ENCODE measurements at regions not wholly inside any gene's neighbourhood (a gene's known extent, or its start where the extent isn't known, plus 50 kb on each side); places are given as distances from the start of the nearest gene placed in this dataset.

DNA sequence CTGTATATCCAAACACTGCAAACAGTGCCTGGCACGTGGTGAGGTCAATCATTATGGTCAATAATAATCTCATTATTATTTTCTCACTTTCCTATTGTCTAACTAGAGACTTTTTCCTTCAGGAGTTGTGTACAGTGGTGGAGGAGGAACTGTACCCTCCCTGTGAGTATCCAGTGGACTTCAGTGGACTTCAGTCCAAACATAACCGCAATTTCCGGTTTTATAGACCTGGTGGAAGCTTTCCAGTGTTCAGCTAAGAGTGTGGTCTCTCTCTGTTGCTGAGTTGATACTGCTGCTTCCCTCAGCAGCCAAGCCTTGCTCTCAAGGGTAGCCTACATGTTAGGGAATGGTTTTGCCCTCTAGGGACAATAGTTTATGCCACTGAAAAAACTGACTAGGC is 447.1 kb downstream of the TMEM182 start:
- DNase-seq (no peak), ATAC-seq (replicated peaks) (no peak)
- Mint-ChIP-seq H3K27me3 (no peaks in the 10 kb centered on the region), H3K4me3 (no peak overlapping the region), H3K27ac (no peak overlapping the region), H3K36me3 (no peaks in the 10 kb centered on the region), H3K4me1 (no peaks in the 10 kb centered on the region), H3K9me3 (no peaks in the 10 kb centered on the region)

GRCh38 chr2:103213028-103213542 is 451.3 kb downstream of the TMEM182 start:
- H3K9me3 Mint-ChIP-seq, result no peaks in the 10 kb centered on the region

DNA sequence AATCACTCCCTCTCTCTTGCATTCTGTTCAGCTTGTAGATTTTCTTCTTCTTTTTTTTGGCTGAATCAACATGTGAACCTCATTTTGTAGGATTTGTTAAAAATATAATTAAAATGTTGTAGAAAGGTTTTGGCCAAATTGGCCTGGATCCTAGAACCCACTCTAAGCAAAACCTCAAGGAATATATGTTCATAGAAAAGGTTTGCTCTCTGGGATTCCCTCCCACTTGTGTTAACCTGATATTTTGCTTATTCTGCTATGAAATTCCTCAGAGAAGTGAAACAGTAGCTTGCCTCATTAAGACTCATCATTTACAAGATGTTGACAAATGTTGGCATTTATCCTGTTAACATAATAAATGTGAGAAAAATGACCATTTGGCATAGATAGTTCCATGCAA is 456.7 kb downstream of the TMEM182 start:
- DNase-seq (no peak), ATAC-seq (replicated peaks) (no peak)
- no peak overlapping the region for H3K27ac Mint-ChIP-seq
- H3K4me3 Mint-ChIP-seq, result no peak overlapping the region
- H3K9me3 Mint-ChIP-seq, result no peaks in the 10 kb centered on the region
- no peaks in the 10 kb centered on the region for H3K27me3 Mint-ChIP-seq
- no peaks in the 10 kb centered on the region for H3K4me1 Mint-ChIP-seq
- H3K36me3 Mint-ChIP-seq, result no peaks in the 10 kb centered on the region

More at GRCh38 chr2:103213028-103213542, 451.3 kb downstream of the TMEM182 start:
- Mint-ChIP-seq H3K27ac (no peak overlapping the region), H3K36me3 (no peaks in the 10 kb centered on the region), H3K27me3 (no peaks in the 10 kb centered on the region), H3K4me3 (no peak overlapping the region), H3K4me1 (no peaks in the 10 kb centered on the region)
- DNase-seq, result no peak
- ATAC-seq (replicated peaks), result no peak

DNA sequence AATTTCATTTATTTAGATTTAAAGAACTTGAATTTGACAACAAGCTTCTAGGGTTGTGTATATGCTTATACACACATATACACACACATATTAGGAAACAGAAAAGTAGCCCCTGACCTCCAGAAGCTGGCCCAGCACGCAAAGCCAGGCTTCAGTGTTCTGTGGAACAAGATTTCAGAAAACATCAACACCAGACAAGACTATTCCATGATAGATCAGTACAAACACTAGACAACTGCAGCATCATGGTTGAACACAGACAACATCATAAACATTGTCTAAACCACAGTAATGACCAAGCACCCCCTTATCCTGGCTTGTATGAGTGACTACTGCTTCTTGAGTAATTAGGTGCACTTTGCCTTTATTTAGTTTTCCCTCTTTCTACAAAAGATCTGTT is 457.6 kb downstream of the TMEM182 start:
- no peak overlapping the region for H3K4me3 Mint-ChIP-seq
- H3K36me3 Mint-ChIP-seq, result no peaks in the 10 kb centered on the region
- no peak for ATAC-seq (replicated peaks)
- no peak overlapping the region for H3K27ac Mint-ChIP-seq
- H3K4me1 Mint-ChIP-seq, result no peaks in the 10 kb centered on the region
- H3K9me3 Mint-ChIP-seq, result no peaks in the 10 kb centered on the region
- no peaks in the 10 kb centered on the region for H3K27me3 Mint-ChIP-seq
- DNase-seq, result no peak

- no peaks in the 10 kb centered on the region for H3K9me3 Mint-ChIP-seq
- H3K27me3 Mint-ChIP-seq, result no peaks in the 10 kb centered on the region
- DNase-seq, result no peak
- no peaks in the 10 kb centered on the region for H3K36me3 Mint-ChIP-seq
- no peak overlapping the region for H3K27ac Mint-ChIP-seq
- no peak overlapping the region for H3K4me3 Mint-ChIP-seq
- H3K4me1 Mint-ChIP-seq, result no peaks in the 10 kb centered on the region
- no peak for ATAC-seq (replicated peaks)
These were observed 461.1 kb downstream of the TMEM182 start for GRCh38 chr2:103222969-103223368.

- ATAC-seq (replicated peaks) (no peak), DNase-seq (no peak)
- H3K4me3 Mint-ChIP-seq, result no peak overlapping the region
- peaks cover 0 to 5% of the 10 kb centered on the region in 2 donors for H3K9me3 Mint-ChIP-seq
- H3K4me1 Mint-ChIP-seq, result no peaks in the 10 kb centered on the region
- H3K36me3 Mint-ChIP-seq, result no peaks in the 10 kb centered on the region
- H3K27me3 Mint-ChIP-seq, result no peaks in the 10 kb centered on the region
- H3K27ac Mint-ChIP-seq, result no peak overlapping the region
These were observed 469.0 kb downstream of the TMEM182 start for GRCh38 chr2:103230796-103231195.

GRCh38 chr2:103232865-103233264 is 471.0 kb downstream of the TMEM182 start:
- H3K9me3 Mint-ChIP-seq, result peaks cover 0 to 5% of the 10 kb centered on the region in 2 donors
- no peaks in the 10 kb centered on the region for H3K27me3 Mint-ChIP-seq
- no peaks in the 10 kb centered on the region for H3K36me3 Mint-ChIP-seq
- no peaks in the 10 kb centered on the region for H3K4me1 Mint-ChIP-seq
- DNase-seq, result no peak
- H3K27ac Mint-ChIP-seq, result no peak overlapping the region
- H3K4me3 Mint-ChIP-seq, result no peak overlapping the region
- ATAC-seq (replicated peaks), result no peak

DNA sequence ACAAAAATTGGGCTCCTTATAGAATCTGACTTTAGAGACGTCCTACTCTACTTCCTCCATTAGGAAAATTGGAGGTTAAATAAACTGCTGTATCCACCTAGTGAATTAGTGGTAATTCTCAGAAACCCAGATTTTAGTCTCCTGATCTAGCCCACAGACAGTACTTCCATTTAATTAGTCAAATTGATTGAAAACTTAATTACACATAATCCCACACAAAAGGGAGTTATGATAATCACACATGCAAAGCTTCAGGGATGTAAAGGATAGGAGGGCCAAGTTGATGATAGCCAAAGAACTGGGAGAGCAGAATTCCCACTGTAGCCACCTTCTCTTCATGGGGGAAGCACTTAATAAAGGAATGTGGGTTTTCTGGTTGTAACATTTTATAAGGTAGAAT is 471.9 kb downstream of the TMEM182 start:
- Mint-ChIP-seq H3K27me3 (no peaks in the 10 kb centered on the region), H3K27ac (no peak overlapping the region), H3K4me3 (no peak overlapping the region), H3K36me3 (no peaks in the 10 kb centered on the region), H3K4me1 (no peaks in the 10 kb centered on the region), H3K9me3 (peaks cover 3 to 11% of the 10 kb centered on the region in 2 donors)
- ATAC-seq (replicated peaks) (no peak), DNase-seq (no peak)

GRCh38 chr2:103235283-103235682 is 473.5 kb downstream of the TMEM182 start:
- H3K36me3 Mint-ChIP-seq, result no peaks in the 10 kb centered on the region
- H3K27me3 Mint-ChIP-seq, result no peaks in the 10 kb centered on the region
- DNase-seq (no peak), ATAC-seq (replicated peaks) (no peak)
- no peak overlapping the region for H3K4me3 Mint-ChIP-seq
- no peak overlapping the region for H3K27ac Mint-ChIP-seq
- H3K9me3 Mint-ChIP-seq, result peaks cover 4 to 12% of the 10 kb centered on the region in 2 donors
- no peaks in the 10 kb centered on the region for H3K4me1 Mint-ChIP-seq

DNA sequence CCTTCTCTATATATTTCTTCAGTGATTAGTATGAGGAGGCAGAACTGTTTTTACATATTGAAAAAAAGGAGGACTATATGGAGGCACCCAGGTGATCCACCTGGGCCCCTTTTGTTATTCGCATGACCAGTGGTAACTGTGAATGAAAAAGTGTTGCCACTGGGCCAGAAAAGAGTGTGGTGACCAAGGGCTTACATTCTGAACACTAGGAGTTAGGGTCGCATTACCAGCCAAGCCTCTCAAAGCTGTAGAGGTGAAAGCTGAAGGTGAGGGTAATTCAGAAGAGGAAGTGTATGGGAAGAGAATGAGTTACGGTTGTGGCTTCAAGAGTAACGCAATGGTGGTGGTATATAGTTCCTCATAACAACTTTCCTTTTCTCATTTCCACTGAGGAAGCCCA is 487.6 kb downstream of the TMEM182 start:
- Mint-ChIP-seq H3K27me3 (no peaks in the 10 kb centered on the region), H3K9me3 (peaks cover 5% of the 10 kb centered on the region in 2 donors), H3K27ac (no peak overlapping the region), H3K36me3 (no peaks in the 10 kb centered on the region), H3K4me3 (no peak overlapping the region), H3K4me1 (no peaks in the 10 kb centered on the region)
- ATAC-seq (replicated peaks), result no peak
- DNase-seq, result no peak

GRCh38 chr2:103252781-103253180 is 490.9 kb downstream of the TMEM182 start:
- no peak for DNase-seq
- no peak overlapping the region for H3K27ac Mint-ChIP-seq
- no peaks in the 10 kb centered on the region for H3K27me3 Mint-ChIP-seq
- no peaks in the 10 kb centered on the region for H3K4me1 Mint-ChIP-seq
- no peak overlapping the region for H3K4me3 Mint-ChIP-seq
- no peaks in the 10 kb centered on the region for H3K36me3 Mint-ChIP-seq
- no peak for ATAC-seq (replicated peaks)
- peaks cover 5 to 7% of the 10 kb centered on the region in 2 donors for H3K9me3 Mint-ChIP-seq

DNA sequence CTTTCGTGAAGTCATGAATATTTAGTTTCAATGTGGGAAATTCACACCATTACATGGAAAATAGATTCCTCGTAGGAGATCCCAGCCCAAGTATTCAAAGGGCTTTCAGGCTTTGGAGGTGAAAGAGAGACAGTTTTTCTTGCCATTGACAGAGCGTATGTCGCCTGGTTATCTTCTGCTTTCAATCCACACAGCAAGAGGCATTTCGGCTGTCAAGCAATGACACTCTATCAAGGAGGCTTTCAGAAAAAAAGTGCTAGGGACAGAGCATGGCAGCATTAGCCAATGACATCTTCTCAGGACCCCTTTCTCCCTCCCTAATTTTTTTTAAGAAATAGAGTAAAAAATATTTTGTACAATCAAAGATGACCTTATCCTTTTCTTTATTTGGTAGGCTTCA is 492.8 kb downstream of the TMEM182 start:
- Mint-ChIP-seq H3K27me3 (no peaks in the 10 kb centered on the region), H3K9me3 (peaks cover 0 to 7% of the 10 kb centered on the region in 2 donors), H3K4me1 (no peaks in the 10 kb centered on the region), H3K27ac (no peak overlapping the region), H3K36me3 (no peaks in the 10 kb centered on the region), H3K4me3 (no peak overlapping the region)
- DNase-seq (no peak), ATAC-seq (replicated peaks) (no peak)

DNA sequence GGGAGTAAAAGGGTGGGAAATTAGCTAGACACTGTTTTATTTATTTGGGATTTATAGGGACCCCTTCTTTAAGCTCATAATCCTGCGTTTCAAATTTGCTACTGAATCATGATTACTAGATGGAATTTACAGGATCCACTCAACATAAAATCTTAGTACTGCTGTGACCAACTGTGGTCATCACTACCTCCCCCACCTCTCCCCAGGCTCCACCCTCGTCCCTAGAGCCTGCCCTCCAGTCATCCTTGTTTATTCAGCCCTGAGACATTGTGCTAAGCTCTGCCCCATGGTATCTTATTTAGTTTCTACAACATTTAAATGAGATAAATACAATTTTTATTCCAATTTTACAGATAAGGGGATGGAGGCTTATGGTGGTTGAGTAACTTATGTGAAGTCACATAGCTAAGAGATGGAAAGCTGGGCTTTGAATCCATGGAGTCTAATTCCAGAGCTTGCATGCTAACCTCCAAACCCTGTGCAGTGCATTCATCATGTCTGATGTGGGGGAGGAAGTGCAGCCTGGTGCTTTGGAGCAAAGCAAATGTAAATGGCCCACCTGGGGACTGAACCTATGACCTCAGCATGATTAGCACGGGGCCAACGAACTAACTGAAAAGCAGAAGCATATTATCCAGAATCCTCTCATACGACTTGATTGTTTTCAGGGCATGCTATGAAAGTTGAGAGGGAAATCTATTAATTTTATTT is 502.4 kb downstream of the TMEM182 start:
- ATAC-seq (replicated peaks), result no peak
- no peaks in the 10 kb centered on the region for H3K4me1 Mint-ChIP-seq
- DNase-seq, result no peak
- H3K9me3 Mint-ChIP-seq, result peaks cover 9% of the 10 kb centered on the region in 2 donors
- H3K27ac Mint-ChIP-seq, result no peak overlapping the region
- no peaks in the 10 kb centered on the region for H3K36me3 Mint-ChIP-seq
- H3K27me3 Mint-ChIP-seq, result no peaks in the 10 kb centered on the region
- no peak overlapping the region for H3K4me3 Mint-ChIP-seq

DNA sequence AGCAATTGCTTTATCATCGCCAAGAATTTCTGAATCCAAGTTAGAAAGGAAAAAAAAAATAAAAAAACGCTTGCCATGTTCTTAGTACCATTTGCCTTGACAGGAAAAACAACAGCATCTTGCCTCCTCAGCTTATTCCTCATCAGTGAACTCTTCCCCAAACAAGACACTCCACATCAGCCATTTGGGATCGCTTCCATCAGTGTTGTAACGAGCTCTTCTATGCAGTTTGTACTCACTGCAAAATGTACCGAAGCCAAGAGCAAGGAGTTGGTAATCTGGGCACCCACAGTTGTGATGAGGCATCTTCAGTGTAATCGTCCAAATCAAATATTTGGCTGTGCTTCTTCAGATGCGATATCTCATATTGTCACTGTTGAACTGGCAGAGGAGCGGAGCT is 503.7 kb downstream of the TMEM182 start:
- Mint-ChIP-seq H3K4me1 (no peaks in the 10 kb centered on the region), H3K9me3 (peaks cover 9 to 12% of the 10 kb centered on the region in 2 donors), H3K36me3 (no peaks in the 10 kb centered on the region), H3K27ac (no peak overlapping the region), H3K4me3 (no peak overlapping the region), H3K27me3 (no peaks in the 10 kb centered on the region)
- ATAC-seq (replicated peaks) (no peak), DNase-seq (no peak)

DNA sequence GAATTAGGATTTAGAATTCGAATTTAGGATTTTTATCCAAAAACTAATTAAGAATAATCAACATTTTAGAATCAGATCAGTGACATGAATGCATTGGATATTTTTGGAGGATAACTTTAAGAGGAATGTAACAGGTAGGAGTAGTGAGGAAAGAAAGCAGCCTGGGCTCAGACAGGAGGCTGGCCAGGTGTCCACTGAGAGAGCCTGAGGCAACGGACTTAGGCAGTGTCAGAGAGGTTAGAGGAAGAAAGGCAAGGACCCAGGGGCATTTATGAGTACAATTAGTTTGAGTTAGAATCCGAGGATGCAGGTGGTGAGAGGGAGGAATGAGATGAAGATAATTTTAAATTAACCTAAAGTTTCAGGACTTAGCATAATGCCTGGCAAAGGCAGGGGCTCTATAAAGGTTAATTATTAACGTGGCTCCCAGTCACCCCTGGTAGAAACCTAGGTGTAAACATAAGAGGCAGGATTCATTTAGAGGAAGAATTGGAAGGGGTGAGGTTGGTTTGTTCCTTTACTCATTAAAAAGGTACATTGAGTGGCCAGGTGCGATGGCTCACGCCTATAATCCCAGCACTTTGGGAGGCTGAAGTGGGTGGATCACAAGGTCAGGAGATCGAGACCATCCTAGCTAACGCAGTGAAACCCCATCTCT is 507.1 kb downstream of the TMEM182 start:
- Mint-ChIP-seq H3K9me3 (peaks cover 17% of the 10 kb centered on the region in 2 donors), H3K27me3 (no peaks in the 10 kb centered on the region), H3K4me1 (no peaks in the 10 kb centered on the region), H3K27ac (no peak overlapping the region), H3K4me3 (no peak overlapping the region), H3K36me3 (no peaks in the 10 kb centered on the region)
- no peak for DNase-seq
- no peak for ATAC-seq (replicated peaks)
